ENCODE measurements at regions not wholly inside any gene's neighbourhood (a gene's known extent, or its start where the extent isn't known, plus 50 kb on each side); places are given as distances from the start of the nearest gene placed in this dataset.

DNA sequence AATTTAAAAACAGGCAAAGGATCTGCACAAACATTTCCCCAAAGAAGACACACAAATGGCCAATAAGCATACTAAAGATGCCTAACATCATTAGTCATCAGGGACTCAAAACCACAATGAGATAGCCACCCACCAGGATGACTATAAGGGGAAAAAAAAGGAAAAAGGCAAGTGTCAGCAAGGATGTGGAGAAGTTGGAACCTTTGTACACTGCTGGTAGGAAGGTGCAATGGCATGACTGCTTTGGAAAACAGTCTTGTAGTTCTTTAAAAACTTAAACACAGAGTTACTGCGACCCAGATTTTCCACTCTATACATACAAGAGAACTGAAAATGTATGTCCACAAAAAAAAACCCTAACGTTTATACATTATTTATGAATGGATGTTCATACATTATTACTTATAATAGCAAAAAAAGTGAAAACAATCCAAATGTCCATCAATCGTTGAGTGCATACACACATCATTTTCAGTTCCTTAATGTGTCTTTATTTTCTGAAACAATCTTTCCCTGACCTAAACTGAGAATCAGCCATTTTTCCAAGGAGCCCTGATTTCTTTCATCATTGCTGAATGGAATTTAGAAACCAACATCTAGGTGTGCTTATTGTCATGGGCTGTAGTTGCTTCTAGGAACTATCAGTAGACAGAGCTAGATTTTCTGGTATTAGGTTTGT is 64.7 kb upstream of the TLK1 start:
- DNase-seq, result no peak

DNA sequence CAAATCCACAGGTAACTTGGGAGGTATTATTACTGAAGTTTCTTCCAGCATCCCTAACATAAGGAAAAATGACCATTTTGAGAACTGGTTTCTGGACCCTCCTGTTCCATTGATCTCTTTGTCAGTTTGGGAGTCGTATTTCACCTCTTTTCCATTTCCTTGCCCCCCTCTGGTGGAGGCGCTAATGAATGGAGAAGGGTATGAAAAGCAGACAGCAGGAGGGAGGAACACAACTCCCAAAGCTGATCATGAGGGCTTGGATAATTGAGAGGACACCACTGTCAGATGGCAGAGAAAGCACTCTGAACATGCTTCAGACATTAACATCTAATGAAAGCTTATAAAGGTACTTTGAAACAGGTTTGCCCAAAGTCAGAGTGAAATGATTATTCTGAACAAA is 56.6 kb upstream of the TLK1 start:
- no peak for DNase-seq

DNA sequence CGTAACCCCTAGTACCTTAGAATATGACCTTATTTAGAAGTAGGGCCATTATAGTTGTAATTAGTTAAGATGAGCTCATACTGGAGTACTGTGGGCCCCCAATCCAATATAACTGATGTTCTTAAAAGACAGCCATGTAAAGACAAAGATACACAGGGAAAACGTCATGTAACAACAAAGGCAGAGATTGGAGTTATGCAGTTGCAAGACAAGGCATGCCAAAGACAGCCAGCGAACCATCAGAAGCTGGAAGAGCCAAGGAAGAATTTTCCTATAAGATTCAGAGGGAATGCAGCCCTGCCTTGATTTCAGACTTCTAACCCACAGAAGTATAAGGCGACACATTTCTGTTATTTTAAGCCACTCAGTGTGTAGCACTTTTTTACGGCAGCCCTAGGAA is 55.9 kb upstream of the TLK1 start:
- no peak for DNase-seq

DNA sequence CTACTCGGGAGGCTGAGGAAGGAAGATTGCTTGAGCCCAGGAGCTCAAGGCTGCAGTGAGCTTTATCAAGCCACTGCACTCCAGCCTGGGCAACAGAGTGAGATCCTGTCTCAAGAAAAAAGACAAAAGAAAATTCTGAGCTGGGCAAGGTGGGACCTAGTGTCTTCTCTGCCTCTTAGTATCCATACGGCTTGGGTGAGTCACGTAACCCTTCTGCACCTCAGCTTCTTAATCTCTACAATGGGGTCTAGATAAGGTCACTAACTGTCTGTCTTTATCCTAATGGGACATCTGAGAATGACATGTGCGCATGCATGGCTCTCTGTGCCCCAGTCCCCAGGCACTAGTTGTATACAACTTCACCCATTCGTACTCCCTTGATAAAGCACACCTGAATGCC is 53.4 kb upstream of the TLK1 start:
- DNase-seq, result no peak

DNA sequence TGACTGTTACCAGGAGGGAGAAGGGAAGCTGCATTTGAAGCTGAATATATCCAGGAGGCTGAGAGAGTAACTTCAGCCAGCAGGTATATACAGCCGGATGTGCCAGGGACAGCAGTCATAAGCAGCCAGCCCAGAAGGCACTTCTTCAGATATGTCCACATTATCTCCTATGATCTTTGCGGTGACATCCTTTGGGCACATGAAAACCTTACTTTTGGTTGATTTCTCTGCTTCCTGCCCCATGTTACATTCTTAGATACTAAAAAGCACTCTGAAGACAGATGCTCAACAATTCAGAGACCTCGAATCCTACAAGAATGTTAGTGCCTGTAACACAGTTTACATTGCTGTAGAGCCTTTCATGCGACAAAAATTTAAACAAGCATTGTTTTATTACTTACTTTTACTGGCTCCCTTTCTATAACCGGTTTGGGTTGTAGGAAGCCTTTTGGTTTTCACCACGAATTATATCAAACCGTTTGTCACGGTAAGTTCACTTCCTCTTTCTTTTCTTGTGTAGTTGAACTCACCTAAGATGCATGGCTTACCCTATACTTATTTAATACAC is 50.3 kb upstream of the TLK1 start:
- DNase-seq, result peak; percentile 35

All from stimulated activated CD8-positive, alpha-beta memory T cell treated with anti-CD3 and anti-CD28 coated beads, Interleukin-4, amount 100 ng/mL, for 48 hours (primary cell).